OCI-LY1 (cell line): ENCODE measurements at regions not wholly inside any gene's neighbourhood (a gene's known extent, or its start where the extent isn't known, plus 50 kb on each side); places are given as distances from the start of the nearest gene placed in this dataset.
"Not testable (repeated sequence)": the region's sequence is repeated elsewhere in the genome, so short reads cannot be mapped to it uniquely, and the experiment has no call there.

Experiments used
- H2AFZ ChIP-seq: fragments of 200-600 bp; sonication (generic), shearing (Covaris generic); 2 replicates; pipeline ENCODE4 v1.6.0; 2014; ENCODE audit warnings: antibody characterized with exemption, mild to moderate bottlenecking, low read length
- H3F3A ChIP-seq: fragments of 200-600 bp; sonication (generic), shearing (Covaris generic); 2 replicates; pipeline ENCODE4 v1.6.0; 2014; ENCODE audit warnings: mild to moderate bottlenecking, antibody characterized with exemption, low read length, moderate library complexity; ENCODE audit not compliant: insufficient read depth
- H3K27ac ChIP-seq: fragments of 200-600 bp; sonication (generic); 2 replicates; pipeline ENCODE4 v1.5.1; 2014; ENCODE audit warnings: low read length, mixed run types, mild to moderate bottlenecking, low read depth; ENCODE audit not compliant: poor library complexity, severe bottlenecking
- H3K27me3 ChIP-seq: fragments of 200-600 bp; sonication (generic); 2 replicates; pipeline ENCODE4 v1.6.0; 2014; ENCODE audit warnings: antibody characterized with exemption, mild to moderate bottlenecking, low read length, moderate library complexity; ENCODE audit not compliant: insufficient read depth
- H3K36me3 ChIP-seq: fragments of 200-600 bp; sonication (generic); 2 replicates; pipeline ENCODE4 v1.6.1; 2014; ENCODE audit warnings: mild to moderate bottlenecking, antibody characterized with exemption, low read length, moderate library complexity, mixed read lengths; ENCODE audit not compliant: insufficient read depth
- H3K4me1 ChIP-seq: fragments of 200-600 bp; sonication (generic); 2 replicates; pipeline ENCODE4 v1.5.1; 2014; ENCODE audit warnings: mild to moderate bottlenecking, low read length, moderate library complexity; ENCODE audit not compliant: insufficient read depth, severe bottlenecking
- H3K4me2 ChIP-seq: fragments of 200-600 bp; sonication (generic), shearing (Covaris generic); 2 replicates; pipeline ENCODE4 v1.6.1; 2014; ENCODE audit warnings: low read length
- H3K4me3 ChIP-seq: fragments of 200-600 bp; sonication (generic); 2 replicates; pipeline ENCODE4 v1.5.1; 2014; ENCODE audit warnings: low read length, low read depth, mild to moderate bottlenecking, mixed read lengths; ENCODE audit not compliant: poor library complexity, severe bottlenecking
- H3K79me2 ChIP-seq: fragments of 200-600 bp; shearing (Covaris generic); 2 replicates; pipeline ENCODE4 v1.6.1; 2016; ENCODE audit warnings: mixed run types, low read length, mixed read lengths; ENCODE audit not compliant: insufficient read depth
- H3K9ac ChIP-seq: fragments of 200-600 bp; sonication (generic), shearing (Covaris generic); 2 replicates; pipeline ENCODE4 v1.6.1; 2014; ENCODE audit warnings: mild to moderate bottlenecking, low read length, mixed read lengths
- H3K9me2 ChIP-seq: fragments of 200-600 bp; sonication (generic), shearing (Covaris generic); 2 replicates; pipeline ENCODE4 v1.6.1; 2014; ENCODE audit warnings: low read depth, mild to moderate bottlenecking, low read length, mixed read lengths
- H3K9me3 ChIP-seq: fragments of 200-600 bp; shearing (Covaris generic); 2 replicates; pipeline ENCODE4 v1.6.1; 2014; ENCODE audit warnings: low read length, mixed read lengths
- H4K20me1 ChIP-seq: fragments of 200-600 bp; sonication (generic), shearing (Covaris generic); 2 replicates; pipeline ENCODE4 v1.6.0; 2016; ENCODE audit warnings: mild to moderate bottlenecking, low read length; ENCODE audit not compliant: insufficient read depth
- EZH2 ChIP-seq: fragments of 200-600 bp; sonication (generic), shearing (Covaris generic); IDR thresholded peaks from 2 replicates; pipeline ENCODE4 v1.8.0; 2017; ENCODE audit warnings: borderline replicate concordance, mixed run types, mild to moderate bottlenecking, antibody characterized with exemption, low read length, moderate library complexity, mixed read lengths
- TF ChIP-seq, protein P1 (sequence below): fragments of 200-600 bp; sonication (generic), shearing (Covaris generic); IDR thresholded peaks from 2 replicates; pipeline ENCODE4 v1.5.1; 2017; ENCODE audit warnings: mild to moderate bottlenecking, antibody characterized with exemption, low read length, moderate library complexity, mixed read lengths

DNA sequence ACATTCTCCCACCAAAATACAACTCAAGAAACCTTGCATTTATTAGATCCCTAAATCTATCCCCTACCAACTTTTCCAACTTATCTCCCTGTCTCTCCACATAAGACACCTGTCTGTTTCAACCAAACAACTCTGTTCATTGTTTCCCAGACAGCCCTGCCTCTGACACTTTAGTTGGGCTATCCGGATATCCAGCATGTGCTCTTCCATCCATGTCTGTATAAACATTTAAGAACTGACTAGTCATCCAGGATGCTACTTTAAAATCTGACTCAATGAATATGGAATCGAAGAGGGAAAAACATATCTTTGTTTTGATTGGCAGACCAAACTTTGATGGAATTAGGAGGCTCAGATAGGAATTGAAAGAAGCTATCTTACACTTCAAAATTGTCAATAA is 143.2 kb upstream of the DCAF8L1 start:
- H3K4me2 ChIP-seq = no peak overlapping the region
- no peaks in the 10 kb centered on the region for H3K9me3 ChIP-seq
- no peaks in the 10 kb centered on the region for H3K9me2 ChIP-seq
- H4K20me1 ChIP-seq = no peaks in the 10 kb centered on the region
- no peak overlapping the region for H3K4me3 ChIP-seq
- H3F3A ChIP-seq = no peaks in the 10 kb centered on the region
- no peaks in the 10 kb centered on the region for H3K4me1 ChIP-seq
- no peaks in the 10 kb centered on the region for H3K36me3 ChIP-seq
- H3K9ac ChIP-seq = no peak overlapping the region
- TF ChIP-seq, protein P1, sequence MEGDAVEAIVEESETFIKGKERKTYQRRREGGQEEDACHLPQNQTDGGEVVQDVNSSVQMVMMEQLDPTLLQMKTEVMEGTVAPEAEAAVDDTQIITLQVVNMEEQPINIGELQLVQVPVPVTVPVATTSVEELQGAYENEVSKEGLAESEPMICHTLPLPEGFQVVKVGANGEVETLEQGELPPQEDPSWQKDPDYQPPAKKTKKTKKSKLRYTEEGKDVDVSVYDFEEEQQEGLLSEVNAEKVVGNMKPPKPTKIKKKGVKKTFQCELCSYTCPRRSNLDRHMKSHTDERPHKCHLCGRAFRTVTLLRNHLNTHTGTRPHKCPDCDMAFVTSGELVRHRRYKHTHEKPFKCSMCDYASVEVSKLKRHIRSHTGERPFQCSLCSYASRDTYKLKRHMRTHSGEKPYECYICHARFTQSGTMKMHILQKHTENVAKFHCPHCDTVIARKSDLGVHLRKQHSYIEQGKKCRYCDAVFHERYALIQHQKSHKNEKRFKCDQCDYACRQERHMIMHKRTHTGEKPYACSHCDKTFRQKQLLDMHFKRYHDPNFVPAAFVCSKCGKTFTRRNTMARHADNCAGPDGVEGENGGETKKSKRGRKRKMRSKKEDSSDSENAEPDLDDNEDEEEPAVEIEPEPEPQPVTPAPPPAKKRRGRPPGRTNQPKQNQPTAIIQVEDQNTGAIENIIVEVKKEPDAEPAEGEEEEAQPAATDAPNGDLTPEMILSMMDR = no peak
- TF ChIP-seq EZH2 = no peak
- H3K79me2 ChIP-seq = no peaks in the 10 kb centered on the region
- no peaks in the 10 kb centered on the region for H3K27me3 ChIP-seq
- no peak overlapping the region for H2AFZ ChIP-seq
- H3K27ac ChIP-seq = no peak overlapping the region

DNA sequence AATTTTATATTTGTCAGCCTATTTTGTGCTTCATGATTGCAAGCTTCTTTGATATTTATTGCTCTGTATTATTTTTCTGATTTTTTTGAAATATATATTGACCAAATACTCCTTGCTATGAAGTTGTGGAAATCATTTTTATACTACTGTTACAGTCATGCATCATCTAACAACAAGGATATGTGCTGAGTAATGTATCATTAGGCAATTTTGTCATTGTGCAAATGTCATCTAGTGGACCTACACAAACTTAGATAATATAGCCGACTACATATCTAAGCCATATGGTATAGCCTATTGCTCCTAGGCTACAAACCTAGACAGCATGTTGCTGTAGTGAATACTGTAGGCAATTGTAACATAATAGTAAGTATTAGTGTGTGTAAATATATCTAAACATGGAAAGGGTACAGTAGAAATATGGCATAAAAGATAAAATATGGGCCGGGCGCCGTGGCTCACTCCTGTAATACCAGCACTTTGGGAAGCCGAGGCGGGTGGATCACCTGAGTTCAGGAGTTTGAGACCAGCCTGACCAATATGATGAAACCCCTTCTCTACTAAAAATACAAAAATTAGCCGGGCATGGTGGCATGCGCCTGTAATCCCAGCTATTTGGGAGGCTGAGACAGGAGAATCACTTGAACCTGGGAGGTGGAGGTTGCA is 139.5 kb upstream of the DCAF8L1 start:
- not testable (repeated sequence) for H2AFZ ChIP-seq, H3K4me1 ChIP-seq, H3K4me3 ChIP-seq, H3K4me2 ChIP-seq, H3K79me2 ChIP-seq, H3K9me3 ChIP-seq, H3K9ac ChIP-seq, H3K27me3 ChIP-seq, H3K9me2 ChIP-seq, H3K27ac ChIP-seq, H3K36me3 ChIP-seq, H4K20me1 ChIP-seq, H3F3A ChIP-seq

DNA sequence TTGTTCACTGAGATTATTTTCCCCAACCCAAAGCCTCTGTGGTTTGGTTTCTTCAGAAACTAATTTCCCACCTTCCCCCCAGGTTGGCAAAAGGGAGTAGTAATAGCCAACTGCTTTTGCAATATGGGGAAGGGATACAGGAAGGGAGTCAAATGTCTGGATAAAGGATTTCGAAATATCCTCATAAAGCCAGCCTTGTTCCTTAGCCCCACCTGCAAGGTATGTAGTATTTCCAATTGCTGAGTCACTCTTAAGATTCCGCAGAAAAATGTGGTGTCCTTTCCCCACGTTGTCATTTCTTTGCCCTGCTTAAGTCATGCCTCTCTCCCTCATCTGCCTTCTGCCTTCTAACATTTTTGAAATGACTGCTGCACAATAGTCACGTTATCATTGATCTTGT is 138.8 kb upstream of the DCAF8L1 start:
- TF ChIP-seq, protein P1 = no peak
- TF ChIP-seq EZH2 = no peak
- Histone ChIP-seq H3K27ac (no peak overlapping the region), H3K9me3 (no peaks in the 10 kb centered on the region), H3K4me3 (no peak overlapping the region), H2AFZ (no peak overlapping the region), H3K27me3 (no peaks in the 10 kb centered on the region), H3K36me3 (no peaks in the 10 kb centered on the region), H3K79me2 (no peaks in the 10 kb centered on the region), H4K20me1 (no peaks in the 10 kb centered on the region), H3K4me1 (no peaks in the 10 kb centered on the region), H3K9me2 (no peaks in the 10 kb centered on the region), H3K4me2 (no peak overlapping the region), H3K9ac (no peak overlapping the region), H3F3A (no peaks in the 10 kb centered on the region)

DNA sequence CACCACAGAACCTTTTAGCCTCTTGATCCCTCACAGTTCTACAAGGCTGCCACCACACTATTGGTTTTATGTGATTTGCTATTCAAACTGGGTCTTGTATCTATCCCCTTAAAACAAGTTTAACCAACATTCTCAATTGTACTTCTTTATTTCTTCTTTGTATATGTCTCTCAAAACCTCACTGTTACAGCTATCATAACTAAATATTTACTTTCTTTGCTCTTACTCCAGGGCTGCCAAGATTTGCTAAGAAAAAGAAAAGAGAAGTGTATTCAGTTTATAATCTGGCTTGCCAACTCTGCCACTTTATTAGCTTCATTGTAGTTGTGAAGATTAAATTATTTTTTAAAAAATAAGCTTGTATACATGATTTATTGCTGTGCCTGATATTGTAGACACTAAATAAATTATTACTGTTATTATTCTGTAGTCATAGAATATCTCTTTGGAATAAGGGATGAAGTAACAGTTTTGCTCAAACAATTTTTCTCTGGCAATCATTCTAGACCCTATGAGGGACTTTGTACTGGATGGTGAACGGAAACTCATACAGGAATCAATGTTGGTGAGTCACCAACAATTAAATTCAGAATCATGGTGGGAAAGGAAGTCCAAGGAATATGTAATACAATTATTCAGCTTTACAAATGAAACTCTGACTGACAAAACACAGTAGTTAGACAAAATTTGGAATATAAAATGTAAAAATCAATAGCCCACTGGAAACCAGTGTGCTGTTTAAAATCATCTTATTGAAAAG is 127.1 kb upstream of the DCAF8L1 start:
- H4K20me1 ChIP-seq = no peaks in the 10 kb centered on the region
- no peaks in the 10 kb centered on the region for H3K79me2 ChIP-seq
- H3K9ac ChIP-seq = no peak overlapping the region
- H2AFZ ChIP-seq = no peak overlapping the region
- H3K9me2 ChIP-seq = no peaks in the 10 kb centered on the region
- TF ChIP-seq, protein P1 = no peak
- no peak for TF ChIP-seq EZH2
- H3F3A ChIP-seq = no peaks in the 10 kb centered on the region
- H3K27ac ChIP-seq = no peak overlapping the region
- no peaks in the 10 kb centered on the region for H3K36me3 ChIP-seq
- H3K27me3 ChIP-seq = no peaks in the 10 kb centered on the region
- H3K4me2 ChIP-seq = no peak overlapping the region
- no peak overlapping the region for H3K4me3 ChIP-seq
- no peaks in the 10 kb centered on the region for H3K9me3 ChIP-seq
- H3K4me1 ChIP-seq = no peaks in the 10 kb centered on the region
